Activated CD8-positive, alpha-beta memory T cell treated with anti-CD3 and anti-CD28 coated beads for 36 hours (primary cell): ENCODE measurements at regions not wholly inside any gene's neighbourhood (a gene's known extent, or its start where the extent isn't known, plus 50 kb on each side); places are given as distances from the start of the nearest gene placed in this dataset.

ENCODE experiments used
- CTCF ChIA-PET: fragments of 350-600 bp; sonication (Branson Sonifier 250); formaldehyde crosslinking; loops from one replicate; lab custom pipeline; 2021; ENCODE audit warnings: antibody characterized with exemption; lab: Charles Lee
- POLR2A ChIA-PET: fragments of 350-600 bp; sonication (Branson Sonifier 250); formaldehyde crosslinking; loops from one replicate; lab custom pipeline; 2021; ENCODE audit warnings: antibody characterized with exemption; lab: Charles Lee

DNA sequence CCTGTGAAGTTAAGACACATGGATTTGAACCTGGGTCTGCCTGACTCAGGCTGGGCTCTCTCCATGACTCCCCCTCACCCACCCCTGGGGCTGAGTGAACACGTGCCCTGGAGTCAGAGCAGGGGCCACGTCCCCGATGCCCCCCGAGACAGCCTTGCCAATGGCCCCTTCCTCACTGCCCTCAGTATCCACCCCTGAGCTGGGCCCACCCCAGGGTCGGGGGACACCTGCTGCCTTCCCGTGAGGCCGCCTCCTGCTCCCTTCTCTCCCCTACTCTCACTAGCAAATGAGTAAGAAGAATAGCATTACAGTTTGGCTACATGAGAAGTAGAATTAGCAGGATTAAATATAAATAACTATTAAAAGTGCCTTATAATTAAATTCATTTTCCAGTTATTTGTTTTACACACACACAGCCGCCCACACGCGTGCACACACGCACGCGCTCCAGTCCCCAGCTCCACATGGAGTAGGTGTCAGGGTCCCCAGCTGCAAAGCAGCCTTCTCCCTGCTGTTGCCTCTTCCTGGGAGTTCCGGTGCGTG, 117.4 kb upstream of the LINGO1 start:
- ChIA-PET CTCF (no interaction called here), POLR2A (no interaction called here)

DNA sequence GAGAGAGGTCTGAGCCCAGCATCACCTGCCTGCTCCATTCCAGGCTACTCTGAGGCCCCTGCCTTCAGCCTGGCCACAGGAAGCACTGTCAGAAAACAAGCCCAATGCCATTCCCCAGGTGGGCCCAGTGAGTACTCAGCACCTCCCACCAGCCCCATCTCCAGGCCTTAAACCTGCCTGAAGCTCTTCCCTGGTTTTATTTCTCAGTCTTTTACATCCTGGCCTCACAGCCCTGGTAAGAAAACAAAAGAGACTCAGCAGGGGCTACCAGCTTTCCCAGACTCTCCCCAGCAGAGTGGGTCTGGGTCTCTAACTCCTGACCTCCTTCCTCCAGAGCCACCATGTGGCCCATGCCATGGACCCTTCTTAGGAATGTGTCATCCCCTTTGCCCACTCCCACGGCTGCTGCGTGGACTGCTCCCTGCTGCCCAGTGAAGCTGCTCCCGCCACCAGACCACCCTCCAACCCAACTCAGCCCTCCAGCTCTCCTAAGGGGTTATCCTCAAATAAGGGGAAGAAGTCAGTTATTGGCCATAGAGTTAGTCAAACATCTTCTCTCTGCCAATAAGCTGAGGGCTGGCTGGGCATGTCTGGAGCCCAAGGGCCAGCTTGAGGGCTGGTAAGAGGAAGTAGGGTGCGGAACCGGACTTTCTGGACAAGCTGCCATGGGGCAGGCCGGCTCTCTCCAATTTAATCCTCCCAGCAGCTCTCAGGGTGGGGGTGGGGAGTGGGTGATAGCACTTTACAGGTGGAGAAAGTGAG, 116.7 kb upstream of the LINGO1 start:
- POLR2A ChIA-PET, result no interaction called here
- CTCF ChIA-PET, result interaction anchor here (0.6 kb wide), 1 partner anchor 71 kb away, joined by 3 read pairs; no protein-coding TSS in a partner anchor

DNA sequence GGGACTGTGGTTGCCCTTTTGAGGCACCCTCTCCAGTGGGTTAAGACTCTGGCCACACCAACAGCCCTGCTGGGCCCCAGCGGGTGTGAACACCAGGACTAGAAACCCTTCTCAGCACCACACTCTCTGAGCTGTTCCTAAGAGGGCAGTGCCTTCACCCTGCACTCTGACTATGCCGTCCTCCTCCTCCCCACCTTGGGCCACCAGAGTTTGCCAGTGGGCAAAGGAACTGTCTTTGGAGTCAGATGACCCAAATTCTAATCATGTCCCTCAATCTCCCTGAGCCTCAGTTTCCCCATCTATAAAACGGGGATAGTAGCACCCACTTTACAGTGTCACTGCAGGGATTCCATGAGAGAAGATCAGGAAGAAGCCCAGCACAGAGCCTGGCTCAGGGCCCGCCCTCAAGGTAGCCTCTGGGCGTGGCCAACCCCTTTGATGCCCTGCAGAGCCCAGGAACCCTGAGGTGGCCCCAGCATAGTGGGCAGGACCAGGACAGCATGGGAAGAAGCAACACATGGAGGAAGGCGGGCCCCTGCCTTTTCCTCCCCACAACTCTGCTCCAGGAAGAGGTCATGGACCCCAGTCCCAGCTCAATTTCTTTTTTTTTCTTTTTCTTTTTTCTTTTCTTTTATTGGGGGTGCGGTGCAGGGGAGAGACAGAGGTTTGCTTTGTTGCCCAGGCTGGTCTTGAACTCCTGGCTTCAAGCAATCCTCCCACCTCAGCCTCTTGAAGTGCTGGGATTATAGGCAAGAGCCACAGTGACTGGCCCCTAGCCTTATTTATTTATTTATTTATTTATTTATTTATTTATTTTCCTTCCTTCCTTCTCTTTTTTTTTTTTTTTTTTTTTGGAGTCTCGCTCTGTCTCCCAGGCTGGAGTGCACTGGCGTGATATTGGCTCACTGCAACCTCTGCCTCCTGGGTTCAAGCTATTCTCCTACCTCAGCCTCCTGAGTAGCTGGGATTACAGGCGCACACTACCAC, 115.7 kb upstream of the LINGO1 start:
- ChIA-PET POLR2A (no interaction called here), CTCF (interaction anchor here (0.6 kb wide), 1 partner anchor 640 kb away, joined by 3 read pairs; no protein-coding TSS in a partner anchor)

DNA sequence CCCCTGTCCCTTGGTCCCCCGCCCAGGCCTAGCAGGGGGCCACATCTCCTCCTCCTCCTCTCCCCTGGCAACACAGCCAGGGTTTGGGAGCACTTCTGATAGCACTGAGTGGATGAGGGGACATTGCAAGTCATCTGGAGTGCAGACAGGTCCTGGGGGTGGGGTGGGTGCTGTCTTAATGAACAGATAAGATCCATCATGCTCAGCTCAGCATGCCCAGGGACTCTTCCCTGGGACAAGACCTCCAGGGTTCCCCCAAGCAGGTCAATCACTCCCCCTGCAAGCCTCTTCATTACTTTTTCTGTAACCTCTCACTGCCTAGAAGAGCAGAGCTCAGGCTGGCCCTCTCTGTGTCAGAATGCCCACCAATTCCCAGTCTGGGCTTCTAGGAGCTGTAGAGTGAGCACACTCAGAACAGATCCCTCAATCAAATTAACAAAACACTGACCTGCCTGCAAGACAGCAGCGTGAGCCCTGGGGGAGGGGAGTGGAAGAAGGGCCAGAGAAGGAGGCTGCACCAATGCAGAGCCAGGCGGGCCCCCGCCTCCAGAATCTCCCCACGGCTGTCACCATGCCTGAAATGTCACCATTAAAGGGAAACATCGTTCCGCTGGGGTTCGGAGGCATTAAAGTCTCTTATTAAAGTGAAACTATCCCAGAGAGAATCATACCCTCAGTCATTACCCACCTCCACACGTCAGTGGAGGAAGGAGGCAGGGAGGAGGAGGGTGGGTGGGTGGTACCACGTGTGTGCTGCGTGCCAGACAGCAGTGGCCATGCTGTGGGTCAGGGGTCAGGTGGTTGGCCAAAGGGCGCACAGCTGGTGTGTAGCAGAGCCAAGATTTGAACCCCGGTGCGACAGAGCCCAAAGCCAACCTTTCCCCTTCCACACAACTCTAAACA, 114.7 kb upstream of the LINGO1 start:
- ChIA-PET POLR2A (no interaction called here), CTCF (interaction anchor here (0.6 kb wide), 1 partner anchor 641 kb away, joined by 3 read pairs; no protein-coding TSS in a partner anchor)

DNA sequence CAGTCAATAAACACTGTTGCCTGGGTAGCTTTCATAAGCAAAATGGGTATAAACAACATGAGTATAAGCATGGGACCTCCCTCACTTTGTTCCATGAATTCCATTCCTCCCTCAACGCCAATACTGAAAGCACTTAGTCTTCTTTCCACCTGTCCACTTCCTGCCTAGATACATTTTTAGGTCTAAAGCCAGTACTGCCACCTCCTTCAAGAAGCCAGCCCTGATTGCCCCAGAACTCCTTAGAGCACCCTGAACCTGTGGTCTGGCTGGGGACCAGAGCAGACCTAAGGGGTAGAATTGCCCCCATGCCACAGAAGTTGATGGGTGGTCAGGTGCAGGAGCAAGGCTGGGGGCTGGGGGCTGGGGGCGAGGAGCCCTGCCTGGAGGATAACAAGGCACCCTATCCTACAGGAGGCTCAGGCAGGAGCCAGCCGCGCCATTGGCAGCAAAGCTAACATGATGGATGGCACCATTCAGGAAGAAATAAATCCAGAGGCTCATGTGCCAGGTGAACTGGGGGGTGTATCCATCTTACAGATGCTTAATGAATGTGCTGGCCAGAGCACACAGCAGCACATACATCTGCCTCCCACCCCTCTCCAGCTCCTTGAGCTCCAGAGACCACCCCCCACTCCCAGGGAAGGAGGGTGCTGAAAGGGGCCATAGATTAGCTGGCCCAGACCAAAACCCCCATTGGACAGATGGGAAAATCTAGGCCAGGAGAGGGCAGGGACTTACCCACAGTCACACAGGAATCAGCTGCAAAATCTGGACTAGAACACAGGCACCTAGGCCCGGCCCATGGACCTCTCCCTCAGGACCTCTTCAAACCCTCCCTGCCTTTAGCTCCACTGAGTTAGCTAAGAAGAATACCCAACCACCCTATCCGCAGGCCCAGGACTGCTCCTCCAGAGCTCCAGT, 113.8 kb upstream of the LINGO1 start:
- POLR2A ChIA-PET, result no interaction called here
- CTCF ChIA-PET, result interaction anchor here (0.7 kb wide), 1 partner anchor 42 kb away, joined by 3 read pairs; no protein-coding TSS in a partner anchor

DNA sequence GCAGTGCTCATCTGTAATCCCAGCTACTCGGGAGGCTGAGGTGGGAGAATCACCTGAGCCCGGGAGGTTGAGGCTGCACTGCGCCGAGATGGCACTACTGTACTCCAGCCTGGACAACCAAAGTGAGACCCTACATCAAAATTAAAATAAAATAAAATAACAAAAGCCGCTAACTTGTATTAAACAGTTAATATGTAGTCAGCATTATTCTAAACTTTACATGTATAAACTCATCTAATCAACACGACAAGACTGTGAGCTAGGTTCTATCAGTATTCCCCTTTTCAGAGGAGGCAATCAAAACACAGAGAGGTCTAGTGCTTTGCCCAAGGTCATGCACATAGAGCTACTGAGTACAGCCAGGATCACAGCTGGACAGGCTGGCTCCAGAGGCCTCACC, 111.7 kb upstream of the LINGO1 start:
- POLR2A ChIA-PET, result no interaction called here

DNA sequence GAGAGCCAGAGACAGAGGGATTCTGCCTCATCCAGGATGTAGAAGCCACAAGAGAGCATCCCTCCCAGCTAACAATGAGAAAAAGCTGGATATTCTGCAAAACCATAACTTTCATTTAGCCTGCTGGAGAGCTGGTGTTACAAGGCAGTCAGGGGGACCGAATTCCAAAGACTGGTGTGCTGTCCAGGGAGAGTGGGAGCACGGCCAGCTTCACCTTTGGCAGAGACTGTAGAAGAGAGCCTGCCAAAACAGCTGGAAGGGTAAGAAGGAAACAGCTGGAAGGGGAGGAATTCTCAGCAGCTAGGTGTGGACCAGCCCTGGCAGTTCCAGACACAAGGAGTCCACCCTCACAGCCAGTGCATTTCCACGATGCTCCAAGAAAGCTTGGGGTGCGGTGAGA, 109.9 kb upstream of the LINGO1 start:
- ChIA-PET POLR2A (no interaction called here), CTCF (interaction anchor here (1.3 kb wide), 1 partner anchor 45 kb away, joined by 4 read pairs; no protein-coding TSS in a partner anchor)

More for the DNA sequence above, 111.7 kb upstream of the LINGO1 start:
- CTCF ChIA-PET, result no interaction called here

DNA sequence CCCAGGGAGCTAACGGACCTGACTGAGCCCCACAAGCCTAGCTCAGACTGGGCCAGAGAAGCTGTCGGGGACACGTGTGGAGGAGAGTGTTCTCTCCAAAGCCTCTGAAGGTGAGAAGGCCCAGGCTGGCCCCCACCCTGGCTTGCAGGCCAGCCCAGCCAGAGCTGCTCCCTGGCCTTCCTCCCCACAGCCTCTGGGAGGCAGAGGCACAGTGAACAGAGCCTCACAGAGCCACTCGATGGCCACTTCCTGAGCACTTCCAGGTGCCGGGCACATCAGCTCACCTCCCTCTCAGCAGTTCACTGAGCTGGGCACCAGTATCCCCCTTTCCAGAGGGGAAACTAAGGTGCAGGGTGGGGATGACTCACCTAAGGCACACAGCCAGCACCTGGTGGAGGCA, 109.4 kb upstream of the LINGO1 start:
- POLR2A ChIA-PET, result no interaction called here
- CTCF ChIA-PET, result interaction anchor here (1.3 kb wide), 1 partner anchor 46 kb away, joined by 4 read pairs; no protein-coding TSS in a partner anchor

DNA sequence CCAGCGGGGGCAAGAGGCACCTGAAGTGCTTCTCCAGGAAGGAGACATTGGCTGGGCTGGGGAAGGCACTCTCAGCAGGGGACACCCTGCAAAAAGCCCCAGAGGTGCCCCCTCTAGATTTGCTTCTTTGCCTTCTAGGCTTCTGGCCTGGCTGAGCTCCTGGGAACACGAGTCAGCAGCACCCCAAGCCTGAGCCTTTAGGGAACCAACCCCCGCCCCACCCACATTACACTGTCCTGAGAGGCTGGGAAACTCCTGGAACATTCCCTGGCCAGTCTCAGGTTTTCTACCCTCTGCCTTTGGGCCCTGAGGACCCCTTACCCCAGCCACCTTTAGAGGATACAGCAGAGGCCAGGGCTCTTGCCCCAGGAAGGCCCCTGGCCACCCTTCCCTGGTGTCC, 108.4 kb upstream of the LINGO1 start:
- CTCF ChIA-PET, result no interaction called here

DNA sequence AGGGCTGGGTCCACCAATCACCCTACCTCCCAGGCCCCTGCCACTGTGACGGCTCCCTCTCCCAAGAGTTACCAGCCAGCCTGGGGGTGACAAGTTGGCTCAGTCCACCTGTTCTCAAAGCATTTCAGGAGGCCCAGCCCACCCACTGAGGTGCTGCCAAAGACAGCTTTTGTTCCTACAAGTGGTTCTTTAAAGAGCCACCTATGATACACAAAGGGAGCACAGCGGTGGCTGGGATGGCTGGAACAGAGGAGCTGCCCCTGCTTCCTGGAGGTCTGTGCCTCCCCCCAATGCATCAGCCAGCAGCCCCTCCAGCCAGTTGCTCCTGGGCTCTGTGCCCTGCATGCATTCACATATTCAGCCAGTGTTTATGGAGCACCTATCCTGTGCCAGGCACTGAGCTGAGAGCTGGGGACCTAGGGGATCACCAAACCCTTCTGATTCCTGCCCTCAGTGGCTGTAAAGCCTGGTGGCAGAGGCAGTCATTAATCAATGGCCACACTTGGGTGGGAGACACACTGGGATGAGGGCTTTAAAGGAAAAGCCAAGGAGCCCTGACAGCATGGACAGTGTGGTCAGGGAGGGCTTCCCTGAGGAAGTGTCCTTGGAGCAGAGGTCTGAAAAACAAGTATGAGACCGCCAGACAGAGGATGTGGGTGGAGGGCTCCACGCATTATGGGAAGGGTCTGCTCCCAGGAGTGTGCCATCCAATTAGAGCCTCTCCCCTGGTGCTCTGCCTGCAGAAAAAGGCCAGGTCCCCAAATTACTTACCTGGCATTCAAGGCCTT, 107.1 kb upstream of the LINGO1 start:
- POLR2A ChIA-PET, result no interaction called here
- CTCF ChIA-PET, result no interaction called here

More for the DNA sequence above, 108.4 kb upstream of the LINGO1 start:
- POLR2A ChIA-PET, result no interaction called here

DNA sequence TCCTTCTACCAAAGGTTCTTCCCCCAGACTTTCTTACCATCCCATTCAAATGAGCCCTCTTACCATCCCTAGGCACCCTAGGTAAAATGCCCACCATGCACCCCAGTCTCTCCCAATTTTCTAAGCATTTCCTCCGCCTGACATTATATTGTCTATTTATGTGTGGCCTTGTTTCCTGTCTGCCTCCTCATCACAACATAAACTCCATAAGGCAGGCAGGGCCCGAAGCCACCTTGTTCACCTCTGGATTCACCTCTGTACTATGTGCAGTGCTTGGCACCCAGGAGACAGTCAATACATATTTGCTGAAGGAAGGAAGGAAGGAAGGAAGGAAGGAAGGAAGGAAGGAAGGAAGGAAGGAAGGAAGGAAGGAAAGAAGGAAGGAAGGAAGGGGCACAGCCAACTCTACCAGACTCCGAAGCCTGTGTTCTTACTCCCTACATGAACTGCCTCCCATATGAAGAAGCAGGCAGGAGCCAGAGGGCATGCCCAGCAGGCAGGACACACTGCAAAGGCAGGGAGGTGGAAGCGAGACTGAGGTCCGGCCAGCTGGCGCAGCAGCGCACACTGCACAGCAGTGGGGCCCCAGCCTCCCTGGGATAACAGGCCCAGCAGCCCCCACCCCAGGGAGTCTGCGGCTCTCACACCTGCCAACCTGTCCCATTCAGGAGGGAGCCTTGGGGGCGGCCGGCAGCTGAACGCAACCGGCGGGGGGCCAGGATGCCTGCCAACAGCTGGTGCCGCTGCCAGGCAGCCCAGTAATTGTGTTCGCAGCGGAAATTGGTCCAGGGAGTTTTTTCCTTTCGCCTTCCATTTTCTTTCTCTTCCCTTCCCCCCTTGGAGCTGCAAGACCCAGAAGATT, 106.0 kb upstream of the LINGO1 start:
- POLR2A ChIA-PET, result no interaction called here
- CTCF ChIA-PET, result no interaction called here

DNA sequence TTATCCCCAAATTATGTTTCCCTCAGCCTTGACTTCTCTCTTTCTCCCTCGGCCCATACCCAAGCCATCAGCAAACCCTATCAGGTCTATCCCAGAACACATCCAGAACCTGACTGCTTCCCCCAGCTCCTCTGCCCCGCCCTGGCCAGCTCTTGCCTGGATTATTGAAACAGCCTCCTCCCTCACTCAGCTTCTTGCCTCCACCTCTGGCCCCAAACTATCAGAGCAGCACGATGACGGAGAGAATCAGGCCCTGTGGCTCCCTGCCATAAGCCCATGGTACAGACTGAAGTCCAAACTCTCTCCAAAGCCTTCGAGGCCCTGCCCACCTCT, 105.3 kb upstream of the LINGO1 start:
- POLR2A ChIA-PET, result no interaction called here
- CTCF ChIA-PET, result no interaction called here

DNA sequence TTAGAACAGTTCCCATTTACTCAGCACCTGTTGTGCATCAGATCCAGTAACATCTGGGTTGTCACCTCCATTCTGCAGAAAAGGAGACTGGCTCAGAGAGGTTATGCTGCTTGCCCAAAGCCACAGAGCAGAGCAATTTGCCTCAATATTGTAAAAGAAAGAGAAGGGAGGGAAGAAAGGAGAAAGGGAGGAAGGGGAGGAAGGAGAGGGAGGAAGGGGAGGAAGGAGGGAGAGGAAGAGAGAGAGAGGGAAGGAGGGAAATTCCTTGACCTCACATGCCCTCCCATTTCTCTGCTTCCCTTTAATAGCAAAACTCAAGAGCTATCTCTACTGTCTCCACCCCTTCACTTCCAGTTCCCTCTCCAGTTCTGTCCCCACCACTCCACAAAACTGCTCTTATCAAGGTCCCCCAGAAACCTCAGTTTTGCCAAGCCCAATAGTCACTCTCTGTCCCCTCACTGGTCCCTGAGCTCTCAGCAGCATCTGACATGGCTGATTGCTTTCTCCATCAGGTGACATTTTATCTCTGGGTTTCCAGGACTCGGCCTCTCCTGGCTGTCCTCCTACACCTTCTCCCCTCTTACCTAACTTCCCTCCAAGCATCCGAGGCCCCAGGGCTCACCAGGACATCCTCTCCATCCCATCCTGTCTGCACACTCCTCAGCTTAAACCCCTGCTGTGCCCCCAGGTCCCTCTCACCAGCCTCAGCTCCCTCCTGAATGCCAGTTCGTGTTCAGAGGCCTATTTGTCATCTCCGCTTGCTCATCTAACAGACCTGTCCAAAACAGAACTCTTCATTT, 104.7 kb upstream of the LINGO1 start:
- CTCF ChIA-PET, result no interaction called here
- POLR2A ChIA-PET, result no interaction called here

DNA sequence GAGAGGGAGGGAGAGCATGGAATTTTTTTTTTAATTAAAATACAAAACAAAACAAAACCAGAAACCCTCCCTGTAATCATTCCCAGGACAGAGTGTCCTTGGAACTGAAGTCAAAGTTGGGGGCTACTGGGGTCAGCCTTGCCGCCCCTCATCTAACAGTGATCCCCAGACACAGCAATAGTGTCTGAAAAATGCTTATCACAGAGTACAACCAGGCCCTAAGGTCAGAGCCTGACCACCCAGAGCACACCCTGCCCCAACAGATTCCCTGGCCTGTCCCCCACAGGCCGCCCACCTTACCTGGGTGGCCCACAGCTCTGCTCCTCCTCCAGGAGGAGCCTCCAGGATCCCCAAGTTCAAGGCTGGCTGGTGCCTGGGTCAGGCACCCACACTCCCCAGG, 101.6 kb upstream of the LINGO1 start:
- ChIA-PET CTCF (no interaction called here), POLR2A (no interaction called here)

DNA sequence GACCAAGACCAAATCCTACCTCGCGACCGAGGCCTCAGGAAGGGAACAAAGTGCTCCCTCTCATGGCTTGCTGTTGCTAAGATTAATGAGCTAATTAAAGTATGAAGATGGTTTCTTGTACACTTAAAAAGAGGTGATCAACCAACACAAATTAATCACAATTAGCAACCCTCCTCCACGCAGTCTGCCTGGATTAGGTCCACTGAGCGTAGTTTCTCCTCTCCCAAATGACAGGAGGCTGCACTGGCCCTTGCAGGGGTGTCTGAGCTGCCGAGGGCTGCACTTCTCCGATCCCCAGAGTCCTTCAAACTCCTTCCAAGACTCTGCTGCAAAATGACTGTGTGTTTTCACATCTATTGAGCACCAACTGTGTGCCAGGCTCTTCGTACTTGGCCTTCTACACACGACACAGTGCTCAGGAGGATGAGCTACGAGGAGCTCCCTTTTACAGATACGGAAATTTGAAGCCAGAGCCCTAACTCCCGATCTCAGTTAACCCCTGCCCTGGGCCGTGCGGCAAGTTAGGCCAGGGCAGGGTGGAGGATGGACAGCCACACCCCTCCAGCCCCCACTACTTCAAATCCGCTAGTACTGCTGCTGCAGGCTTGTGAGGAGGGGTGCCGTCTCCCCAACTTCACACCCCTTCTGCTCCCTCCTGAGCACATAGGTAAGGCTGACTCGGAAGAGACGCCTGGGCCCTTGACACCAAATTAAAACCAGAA, 101.0 kb upstream of the LINGO1 start:
- CTCF ChIA-PET, result no interaction called here
- POLR2A ChIA-PET, result no interaction called here
